Ishikawa (cell line): ENCODE measurements at regions not wholly inside any gene's neighbourhood (a gene's known extent, or its start where the extent isn't known, plus 50 kb on each side); places are given as distances from the start of the nearest gene placed in this dataset.

ENCODE experiments used
- CEBPB ChIP-seq: IDR thresholded peaks from 2 replicates; pipeline ENCODE4 v1.6.1; 2012
- CREB1 ChIP-seq: IDR thresholded peaks from 2 replicates; pipeline ENCODE4 v1.6.1; 2012; ENCODE audit warnings: low read depth
- EP300 ChIP-seq: IDR thresholded peaks from 2 replicates; pipeline ENCODE4 v1.6.1; 2012; ENCODE audit warnings: borderline replicate concordance
- RAD21 ChIP-seq: IDR thresholded peaks from 2 replicates; pipeline ENCODE4 v1.6.1; 2012; ENCODE audit warnings: low read depth
- REST ChIP-seq: IDR thresholded peaks from 2 replicates; pipeline ENCODE4 v1.6.1; 2012; ENCODE audit warnings: low read depth, mild to moderate bottlenecking
- TAF1 ChIP-seq: IDR thresholded peaks from 2 replicates; pipeline ENCODE4 v1.6.1; 2012; ENCODE audit warnings: low read depth, mild to moderate bottlenecking
- TEAD4 ChIP-seq: IDR thresholded peaks from 2 replicates; pipeline ENCODE4 v1.6.1; 2012

DNA sequence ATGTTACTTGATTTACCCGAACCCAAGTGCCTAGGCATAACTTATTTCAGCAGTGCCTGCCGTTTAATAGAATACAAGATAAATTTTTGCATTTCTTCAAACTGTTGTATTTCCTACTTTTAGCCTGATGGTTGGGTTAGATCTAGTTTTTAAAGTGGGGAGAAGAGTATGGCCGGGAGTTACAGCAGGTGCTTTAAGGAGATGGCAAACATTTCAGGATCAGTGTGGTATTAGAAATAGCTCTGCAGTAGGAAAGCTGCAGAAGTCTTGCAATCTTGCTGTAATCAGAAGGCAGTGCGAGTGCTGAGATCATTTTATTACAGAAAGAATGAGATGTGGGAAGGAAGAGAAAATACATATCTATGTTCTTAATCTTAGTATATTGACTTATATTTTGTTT, 977.8 kb upstream of the TENM3 start:
- no peak for TF ChIP-seq RAD21
- no peak for TF ChIP-seq TEAD4
- no peak for TF ChIP-seq REST
- no peak for TF ChIP-seq CEBPB
- no peak for TF ChIP-seq CREB1
- TF ChIP-seq TAF1 = no peak
- no peak for TF ChIP-seq EP300
